HFFc6 (cell line): ENCODE measurements at regions not wholly inside any gene's neighbourhood (a gene's known extent, or its start where the extent isn't known, plus 50 kb on each side); places are given as distances from the start of the nearest gene placed in this dataset.

Source experiments
- DNase-seq: peaks from one replicate; pipeline ENCODE4 v3.0.0-alpha.2; 2018
- H3K27ac Mint-ChIP-seq: 2 replicates; pipeline ENCODE4 v1.8.0; 2020; ENCODE audit warnings: mild to moderate bottlenecking, mixed read lengths
- H3K27me3 Mint-ChIP-seq: 2 replicates; pipeline ENCODE4 v1.8.0; 2021; ENCODE audit warnings: mild to moderate bottlenecking, moderate library complexity, mixed read lengths; ENCODE audit not compliant: insufficient read depth
- H3K36me3 Mint-ChIP-seq: 2 replicates; pipeline ENCODE4 v1.8.0; 2021; ENCODE audit warnings: low read depth, mixed read lengths
- H3K4me1 Mint-ChIP-seq: 2 replicates; pipeline ENCODE4 v1.8.0; 2020; ENCODE audit warnings: low read depth, mixed read lengths
- H3K4me3 Mint-ChIP-seq: 2 replicates; pipeline ENCODE4 v1.8.0; 2020; ENCODE audit warnings: mild to moderate bottlenecking, moderate library complexity, mixed read lengths
- H3K9me3 Mint-ChIP-seq: 2 replicates; pipeline ENCODE4 v1.8.0; 2020; ENCODE audit warnings: mild to moderate bottlenecking, mixed read lengths
- TF ChIP-seq, protein P1 (sequence below): fragments of 200-600 bp; sonication (generic); IDR thresholded peaks from 2 replicates; pipeline ENCODE4 v1.5.0; 2021; ENCODE audit warnings: antibody characterized with exemption, mild to moderate bottlenecking

DNA sequence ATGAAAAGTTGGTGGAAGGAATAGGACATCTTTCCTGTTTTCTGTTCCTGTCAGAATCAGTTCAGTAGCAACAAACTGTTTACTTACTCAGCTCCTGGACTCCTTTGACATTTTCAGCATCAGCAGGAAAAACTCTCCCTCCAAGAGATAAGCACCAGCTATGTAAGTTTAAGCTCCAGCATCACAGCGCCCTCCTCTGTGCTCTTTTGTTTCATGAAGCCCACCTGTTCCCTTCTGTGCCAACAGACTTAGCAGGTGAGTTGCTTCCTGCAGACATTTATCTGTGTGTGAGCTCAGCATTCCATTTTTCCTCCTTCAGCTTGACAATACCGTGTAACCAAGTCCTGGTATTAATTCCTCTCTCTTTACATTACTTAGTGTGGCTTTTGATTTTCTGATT lies 644.1 kb upstream of the AGA start:
- Mint-ChIP-seq H3K27ac (no peak overlapping the region), H3K9me3 (no peaks in the 10 kb centered on the region; the same call in 1 of the 2 replicates), H3K36me3 (no peaks in the 10 kb centered on the region), H3K4me1 (peaks cover 7% of the 10 kb centered on the region; the same call in 1 of the 2 replicates), H3K4me3 (peak overlapping the region; percentile 58; the same call in 1 of the 2 replicates), H3K27me3 (peaks cover 6% of the 10 kb centered on the region; the same call in 1 of the 2 replicates)
- no peak for DNase-seq
- TF ChIP-seq, protein P1, sequence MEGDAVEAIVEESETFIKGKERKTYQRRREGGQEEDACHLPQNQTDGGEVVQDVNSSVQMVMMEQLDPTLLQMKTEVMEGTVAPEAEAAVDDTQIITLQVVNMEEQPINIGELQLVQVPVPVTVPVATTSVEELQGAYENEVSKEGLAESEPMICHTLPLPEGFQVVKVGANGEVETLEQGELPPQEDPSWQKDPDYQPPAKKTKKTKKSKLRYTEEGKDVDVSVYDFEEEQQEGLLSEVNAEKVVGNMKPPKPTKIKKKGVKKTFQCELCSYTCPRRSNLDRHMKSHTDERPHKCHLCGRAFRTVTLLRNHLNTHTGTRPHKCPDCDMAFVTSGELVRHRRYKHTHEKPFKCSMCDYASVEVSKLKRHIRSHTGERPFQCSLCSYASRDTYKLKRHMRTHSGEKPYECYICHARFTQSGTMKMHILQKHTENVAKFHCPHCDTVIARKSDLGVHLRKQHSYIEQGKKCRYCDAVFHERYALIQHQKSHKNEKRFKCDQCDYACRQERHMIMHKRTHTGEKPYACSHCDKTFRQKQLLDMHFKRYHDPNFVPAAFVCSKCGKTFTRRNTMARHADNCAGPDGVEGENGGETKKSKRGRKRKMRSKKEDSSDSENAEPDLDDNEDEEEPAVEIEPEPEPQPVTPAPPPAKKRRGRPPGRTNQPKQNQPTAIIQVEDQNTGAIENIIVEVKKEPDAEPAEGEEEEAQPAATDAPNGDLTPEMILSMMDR: peak; percentile 22; the same call in 1 of the 2 replicates

DNA sequence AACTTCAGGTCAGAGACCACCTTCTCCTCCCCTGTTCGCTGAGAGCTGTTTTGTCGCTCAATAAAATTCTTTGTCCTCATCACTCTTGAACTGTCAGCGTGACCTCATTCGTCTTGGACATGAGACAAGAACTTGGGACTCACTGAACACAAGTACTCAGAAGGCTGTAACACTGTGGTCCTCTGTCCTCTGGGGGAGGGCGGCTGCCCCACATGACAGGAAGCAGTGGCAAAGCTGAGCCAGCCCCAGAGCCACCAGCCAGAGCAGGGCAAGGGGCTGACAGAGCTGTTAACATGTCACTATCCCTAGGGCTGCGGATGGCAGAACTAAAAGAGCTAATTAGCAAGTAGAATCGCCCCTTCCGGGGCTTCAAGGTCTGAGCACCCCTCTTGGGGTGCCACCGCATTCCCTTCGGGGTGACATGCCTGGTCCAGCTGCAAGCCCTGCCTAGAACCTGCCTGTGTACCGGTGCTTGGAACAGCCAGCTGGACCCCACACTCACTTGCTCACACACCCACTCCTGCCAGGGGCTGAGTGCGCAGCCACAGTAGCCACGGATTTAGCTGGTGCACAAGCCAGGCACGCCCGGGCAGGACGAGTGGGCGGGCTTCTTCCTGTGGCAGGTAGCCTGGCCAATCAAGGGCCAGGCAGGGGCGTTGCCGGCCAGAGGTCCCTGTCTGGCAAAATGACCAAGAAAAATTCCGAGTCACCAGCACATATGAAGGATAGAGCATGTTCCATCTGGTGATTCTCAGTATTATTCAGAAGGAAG lies 648.6 kb upstream of the AGA start:
- TF ChIP-seq, protein P1: no peak
- Mint-ChIP-seq H3K9me3 (no peaks in the 10 kb centered on the region; the same call in 1 of the 2 replicates), H3K4me3 (no peak overlapping the region), H3K36me3 (no peaks in the 10 kb centered on the region), H3K27me3 (peaks cover 6% of the 10 kb centered on the region; the same call in 1 of the 2 replicates), H3K27ac (no peak overlapping the region), H3K4me1 (peaks cover 4% of the 10 kb centered on the region; the same call in 1 of the 2 replicates)
- no peak for DNase-seq

DNA sequence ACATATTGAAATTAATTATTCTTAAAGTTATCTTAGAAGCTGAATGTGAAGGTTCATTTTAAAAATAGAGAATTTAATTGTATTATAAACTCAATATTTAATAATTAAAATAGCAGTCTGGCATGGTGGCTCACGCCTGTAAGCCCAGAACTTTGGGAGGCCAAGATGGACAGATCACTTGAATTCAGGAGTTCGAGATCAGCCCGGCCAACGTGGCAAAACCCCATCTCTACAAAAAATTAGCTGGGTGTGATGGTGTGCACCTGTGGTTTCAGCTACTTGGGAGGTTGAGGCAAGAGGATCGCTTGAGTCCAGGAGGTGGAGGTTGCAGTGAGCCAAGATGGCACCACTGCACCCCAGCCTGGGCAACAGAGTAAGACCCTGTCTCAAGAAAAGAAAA lies 659.9 kb upstream of the AGA start:
- no peaks in the 10 kb centered on the region for H3K4me1 Mint-ChIP-seq
- H3K27me3 Mint-ChIP-seq: peaks cover 2% of the 10 kb centered on the region; the same call in 1 of the 2 replicates
- no peaks in the 10 kb centered on the region for H3K36me3 Mint-ChIP-seq
- H3K9me3 Mint-ChIP-seq: no peaks in the 10 kb centered on the region
- no peak for DNase-seq
- TF ChIP-seq, protein P1: no peak
- no peak overlapping the region for H3K27ac Mint-ChIP-seq
- no peak overlapping the region for H3K4me3 Mint-ChIP-seq

DNA sequence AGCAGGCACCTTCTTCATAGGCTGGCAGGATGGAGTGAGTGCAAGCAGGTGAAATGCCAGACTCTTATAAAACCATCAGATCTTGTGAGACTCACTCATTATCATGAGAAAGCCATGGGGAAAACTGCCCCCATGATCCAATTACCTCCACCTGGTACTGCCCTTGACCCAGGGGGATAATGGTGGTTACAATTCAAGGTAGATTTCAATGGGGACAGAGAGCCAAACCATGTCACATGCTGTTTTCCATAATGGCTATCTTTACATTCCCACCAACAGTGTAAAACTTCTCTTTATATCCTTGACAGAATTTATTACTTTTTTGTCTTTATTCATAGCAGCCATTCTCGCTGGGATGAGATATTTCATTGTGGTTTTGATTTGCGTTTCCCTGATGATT lies 663.0 kb upstream of the AGA start:
- Mint-ChIP-seq H3K27me3 (no peaks in the 10 kb centered on the region), H3K4me3 (no peak overlapping the region), H3K27ac (no peak overlapping the region), H3K4me1 (no peaks in the 10 kb centered on the region), H3K36me3 (no peaks in the 10 kb centered on the region), H3K9me3 (no peaks in the 10 kb centered on the region)
- no peak for DNase-seq
- TF ChIP-seq, protein P1: no peak

DNA sequence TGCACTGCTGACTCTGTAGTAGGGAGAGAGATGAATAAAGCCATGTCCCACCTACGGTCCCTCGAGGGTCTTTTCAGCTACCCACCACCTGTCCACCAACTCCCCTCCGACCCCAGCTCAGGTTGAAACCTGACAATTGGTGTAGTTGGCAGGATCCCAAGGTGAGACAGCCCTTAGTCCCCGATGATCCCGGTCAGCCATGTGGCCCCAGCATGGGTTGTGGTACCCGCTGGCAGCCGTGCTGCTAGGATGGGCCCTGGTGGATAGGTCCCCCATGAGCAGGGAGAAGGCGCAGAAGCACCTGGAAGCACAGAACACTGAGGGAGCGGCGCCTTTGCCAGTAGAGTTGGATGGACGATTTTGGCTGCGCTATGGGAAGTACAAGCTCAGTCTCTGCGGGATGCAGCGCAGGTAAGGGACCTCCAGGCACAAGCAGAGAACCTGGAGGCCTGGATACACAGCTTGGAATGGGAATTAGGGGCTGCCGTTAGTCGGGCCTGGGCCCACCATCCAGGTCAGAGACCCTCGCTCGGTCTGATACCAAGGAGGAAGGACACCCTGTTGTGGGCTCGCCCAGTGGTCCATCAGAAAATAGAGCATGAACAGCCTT lies 694.6 kb upstream of the AGA start:
- Mint-ChIP-seq H3K27me3 (no peaks in the 10 kb centered on the region; the same call in 1 of the 2 replicates), H3K27ac (no peak overlapping the region), H3K4me1 (no peaks in the 10 kb centered on the region), H3K9me3 (peaks cover 13% of the 10 kb centered on the region; the same call in 1 of the 2 replicates), H3K36me3 (no peaks in the 10 kb centered on the region), H3K4me3 (no peak overlapping the region)
- TF ChIP-seq, protein P1: no peak
- no peak for DNase-seq
